ENCODE measurements at regions not wholly inside any gene's neighbourhood (a gene's known extent, or its start where the extent isn't known, plus 50 kb on each side); places are given as distances from the start of the nearest gene placed in this dataset.

DNA sequence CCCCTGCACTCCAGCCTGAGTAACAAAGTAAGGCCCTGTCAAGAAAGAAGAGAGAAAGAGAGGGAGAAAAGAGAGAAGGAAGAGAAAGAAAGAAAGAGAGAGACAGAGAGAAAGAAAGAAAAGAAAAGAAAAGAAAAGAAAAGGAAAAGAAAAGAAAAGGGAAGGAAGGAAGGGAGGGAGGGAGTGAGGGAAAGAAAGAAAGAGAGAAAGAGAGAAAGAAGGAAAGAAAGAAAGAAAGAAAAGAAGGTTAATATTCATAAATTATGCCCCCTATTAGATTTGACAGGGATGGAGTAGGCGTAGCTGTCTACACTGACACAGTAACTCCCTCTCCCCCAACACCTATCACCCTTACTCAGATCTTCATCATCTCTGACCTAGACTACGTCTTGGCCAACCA, 202.3 kb downstream of the SP3 start:
- CTCF ChIA-PET: no interaction called here
- H3K4me3 Mint-ChIP-seq (ENCODE audit: low read depth, unreplicated experiment): no peak overlapping the region
- no peaks in the 10 kb centered on the region for H3K4me1 Mint-ChIP-seq (ENCODE audit: low read depth, unreplicated experiment)
- no peak for DNase-seq
- TF ChIP-seq, protein P1, sequence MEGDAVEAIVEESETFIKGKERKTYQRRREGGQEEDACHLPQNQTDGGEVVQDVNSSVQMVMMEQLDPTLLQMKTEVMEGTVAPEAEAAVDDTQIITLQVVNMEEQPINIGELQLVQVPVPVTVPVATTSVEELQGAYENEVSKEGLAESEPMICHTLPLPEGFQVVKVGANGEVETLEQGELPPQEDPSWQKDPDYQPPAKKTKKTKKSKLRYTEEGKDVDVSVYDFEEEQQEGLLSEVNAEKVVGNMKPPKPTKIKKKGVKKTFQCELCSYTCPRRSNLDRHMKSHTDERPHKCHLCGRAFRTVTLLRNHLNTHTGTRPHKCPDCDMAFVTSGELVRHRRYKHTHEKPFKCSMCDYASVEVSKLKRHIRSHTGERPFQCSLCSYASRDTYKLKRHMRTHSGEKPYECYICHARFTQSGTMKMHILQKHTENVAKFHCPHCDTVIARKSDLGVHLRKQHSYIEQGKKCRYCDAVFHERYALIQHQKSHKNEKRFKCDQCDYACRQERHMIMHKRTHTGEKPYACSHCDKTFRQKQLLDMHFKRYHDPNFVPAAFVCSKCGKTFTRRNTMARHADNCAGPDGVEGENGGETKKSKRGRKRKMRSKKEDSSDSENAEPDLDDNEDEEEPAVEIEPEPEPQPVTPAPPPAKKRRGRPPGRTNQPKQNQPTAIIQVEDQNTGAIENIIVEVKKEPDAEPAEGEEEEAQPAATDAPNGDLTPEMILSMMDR (IDR thresholded peaks at IDR 0.05; ENCODE audit: unreplicated experiment): no peak
- no peaks in the 10 kb centered on the region for H3K27me3 Mint-ChIP-seq (ENCODE audit: unreplicated experiment)
- no peaks in the 10 kb centered on the region for H3K9me3 Mint-ChIP-seq (ENCODE audit: low read depth, unreplicated experiment)
- H3K36me3 Mint-ChIP-seq (ENCODE audit: insufficient read depth, unreplicated experiment): no peaks in the 10 kb centered on the region
- no TSS peak for BruUV-seq (replicated peaks)
- intact Hi-C loops (cut with micrococcal nuclease; ENCODE audit: unreplicated experiment): no loop called here
- H3K27ac Mint-ChIP-seq (ENCODE audit: unreplicated experiment): no peak overlapping the region

DNA sequence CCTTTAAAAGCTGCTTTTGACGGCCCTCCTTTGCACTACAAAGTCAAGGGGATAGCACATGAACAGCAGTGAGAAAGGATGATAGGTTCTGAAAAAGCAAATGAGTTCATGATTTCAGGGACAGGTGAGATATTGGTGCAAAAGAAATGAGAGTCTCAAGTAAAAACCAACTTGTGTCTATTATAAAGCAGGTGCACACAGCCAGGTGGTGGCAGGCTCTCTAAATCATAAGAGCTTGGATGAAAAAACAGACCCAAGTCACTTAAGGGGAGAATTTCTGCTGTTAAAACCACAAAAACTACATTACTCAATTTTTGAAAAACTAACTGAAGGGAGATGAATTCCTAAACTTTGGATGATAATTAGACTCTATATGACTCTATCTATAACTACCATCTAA, 201.5 kb downstream of the SP3 start:
- H3K27me3 Mint-ChIP-seq (ENCODE audit: unreplicated experiment): no peaks in the 10 kb centered on the region
- TF ChIP-seq, protein P1 (IDR thresholded peaks at IDR 0.05; ENCODE audit: unreplicated experiment): no peak
- no peak overlapping the region for H3K27ac Mint-ChIP-seq (ENCODE audit: unreplicated experiment)
- CTCF ChIA-PET: no interaction called here
- intact Hi-C loops (cut with micrococcal nuclease; ENCODE audit: unreplicated experiment): no loop called here
- H3K36me3 Mint-ChIP-seq (ENCODE audit: insufficient read depth, unreplicated experiment): no peaks in the 10 kb centered on the region
- BruUV-seq (replicated peaks): no TSS peak
- DNase-seq: no peak
- no peaks in the 10 kb centered on the region for H3K9me3 Mint-ChIP-seq (ENCODE audit: low read depth, unreplicated experiment)
- no peak overlapping the region for H3K4me3 Mint-ChIP-seq (ENCODE audit: low read depth, unreplicated experiment)
- no peaks in the 10 kb centered on the region for H3K4me1 Mint-ChIP-seq (ENCODE audit: low read depth, unreplicated experiment)

DNA sequence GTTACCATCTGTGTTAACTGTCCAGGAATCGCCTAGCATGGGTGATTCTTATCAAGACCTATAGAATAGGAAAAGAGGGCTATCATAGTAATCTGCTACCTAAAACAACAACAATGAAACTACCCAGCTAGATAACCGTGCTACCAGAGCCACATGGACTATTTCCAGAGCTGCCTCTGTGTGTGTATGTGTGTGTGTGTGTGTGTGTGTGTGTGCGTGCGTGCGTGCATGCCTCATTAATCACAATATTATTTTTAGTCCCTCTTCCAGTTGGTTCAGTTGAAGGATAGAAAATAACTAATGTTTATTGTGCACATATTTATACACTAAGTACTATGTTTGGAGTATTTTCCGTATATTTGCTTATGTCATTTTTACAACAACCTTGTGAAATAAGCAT, 201.1 kb downstream of the SP3 start:
- no peak overlapping the region for H3K27ac Mint-ChIP-seq (ENCODE audit: unreplicated experiment)
- no peak for DNase-seq
- no peaks in the 10 kb centered on the region for H3K27me3 Mint-ChIP-seq (ENCODE audit: unreplicated experiment)
- BruUV-seq (replicated peaks): no TSS peak
- TF ChIP-seq, protein P1 (IDR thresholded peaks at IDR 0.05; ENCODE audit: unreplicated experiment): no peak
- no peak overlapping the region for H3K4me3 Mint-ChIP-seq (ENCODE audit: low read depth, unreplicated experiment)
- intact Hi-C loops (cut with micrococcal nuclease; ENCODE audit: unreplicated experiment): no loop called here
- CTCF ChIA-PET: no interaction called here
- no peaks in the 10 kb centered on the region for H3K36me3 Mint-ChIP-seq (ENCODE audit: insufficient read depth, unreplicated experiment)
- no peaks in the 10 kb centered on the region for H3K4me1 Mint-ChIP-seq (ENCODE audit: low read depth, unreplicated experiment)
- no peaks in the 10 kb centered on the region for H3K9me3 Mint-ChIP-seq (ENCODE audit: low read depth, unreplicated experiment)

DNA sequence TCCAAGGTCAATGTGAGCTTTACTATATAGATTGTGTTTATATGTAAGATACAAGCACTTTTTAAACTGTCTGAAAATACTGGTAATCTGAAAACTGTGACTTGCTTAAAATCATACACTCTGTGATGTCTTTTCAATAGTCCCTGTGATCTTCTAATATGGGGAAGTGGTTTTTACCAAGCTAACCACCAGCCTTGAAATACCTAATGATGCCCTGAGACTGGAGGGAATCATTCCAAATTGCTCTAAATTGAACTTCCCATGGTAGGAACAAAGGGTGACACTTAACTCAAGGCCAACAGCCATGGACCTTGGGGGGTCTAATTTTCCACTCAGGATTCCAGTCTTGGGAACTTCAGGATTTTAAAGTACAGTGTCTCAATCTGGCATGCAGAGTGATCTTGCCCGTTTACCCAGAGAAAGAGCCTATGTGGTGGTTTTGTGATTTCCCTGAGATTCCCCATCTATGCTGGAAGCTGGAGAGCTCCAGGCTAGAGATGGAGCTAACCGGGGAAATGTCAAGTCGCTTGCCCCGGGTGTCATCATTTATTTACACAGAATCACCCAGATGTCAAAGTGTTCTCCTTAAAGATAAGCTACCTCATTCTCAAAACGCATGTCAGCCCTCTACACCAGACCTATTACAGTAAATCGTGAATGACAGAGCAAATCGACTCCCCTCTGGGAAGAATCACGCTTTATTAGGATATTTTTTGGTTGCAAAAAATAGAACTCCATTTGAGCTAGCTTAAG, 198.5 kb downstream of the SP3 start:
- TF ChIP-seq, protein P1 (IDR thresholded peaks at IDR 0.05; ENCODE audit: unreplicated experiment): no peak
- no peaks in the 10 kb centered on the region for H3K9me3 Mint-ChIP-seq (ENCODE audit: low read depth, unreplicated experiment)
- intact Hi-C loops (cut with micrococcal nuclease; ENCODE audit: unreplicated experiment): no loop called here
- H3K4me3 Mint-ChIP-seq (ENCODE audit: low read depth, unreplicated experiment): no peak overlapping the region
- no peaks in the 10 kb centered on the region for H3K27me3 Mint-ChIP-seq (ENCODE audit: unreplicated experiment)
- no peaks in the 10 kb centered on the region for H3K36me3 Mint-ChIP-seq (ENCODE audit: insufficient read depth, unreplicated experiment)
- BruUV-seq (replicated peaks): no TSS peak
- no peak for DNase-seq
- no peaks in the 10 kb centered on the region for H3K4me1 Mint-ChIP-seq (ENCODE audit: low read depth, unreplicated experiment)
- no peak overlapping the region for H3K27ac Mint-ChIP-seq (ENCODE audit: unreplicated experiment)
- CTCF ChIA-PET: no interaction called here
